KMS-11 (cell line): ENCODE measurements at regions not wholly inside any gene's neighbourhood (a gene's known extent, or its start where the extent isn't known, plus 50 kb on each side); places are given as distances from the start of the nearest gene placed in this dataset.

ENCODE experiments used
- H2AFZ ChIP-seq: fragments of 200-600 bp; sonication (generic); 2 replicates; pipeline ENCODE4 v1.6.1; 2016; ENCODE audit warnings: antibody characterized with exemption, mixed run types, low read depth
- H3K27ac ChIP-seq: fragments of 200-600 bp; sonication (generic); 2 replicates; pipeline ENCODE4 v1.6.1; 2016; ENCODE audit warnings: mild to moderate bottlenecking, mixed run types
- H3K27me3 ChIP-seq: fragments of 200-600 bp; sonication (generic); 2 replicates; pipeline ENCODE4 v1.6.1; 2017; ENCODE audit warnings: mild to moderate bottlenecking, low read depth, mixed run types, moderate library complexity; ENCODE audit not compliant: insufficient read depth
- H3K36me3 ChIP-seq: fragments of 200-600 bp; sonication (generic); 2 replicates; pipeline ENCODE4 v1.6.1; 2017; ENCODE audit warnings: mild to moderate bottlenecking, mixed run types; ENCODE audit not compliant: insufficient read depth
- H3K4me1 ChIP-seq: fragments of 200-600 bp; sonication (generic); 2 replicates; pipeline ENCODE4 v1.6.1; 2016; ENCODE audit warnings: mild to moderate bottlenecking, low read depth, mixed run types; ENCODE audit not compliant: poor library complexity, severe bottlenecking
- H3K4me2 ChIP-seq: fragments of 200-600 bp; sonication (generic); 2 replicates; pipeline ENCODE4 v1.7.0; 2016; ENCODE audit warnings: mild to moderate bottlenecking, mixed run types
- H3K4me3 ChIP-seq: fragments of 200-600 bp; sonication (generic); IDR thresholded peaks from 2 replicates; pipeline ENCODE4 v1.6.1; 2017; ENCODE audit warnings: low read depth, low read length, mixed read lengths; ENCODE audit not compliant: insufficient read depth
- H3K79me2 ChIP-seq: fragments of 200-600 bp; sonication (generic); 2 replicates; pipeline ENCODE4 v1.6.1; 2016; ENCODE audit warnings: low read depth, mixed run types; ENCODE audit not compliant: insufficient read depth
- H3K9ac ChIP-seq: fragments of 200-600 bp; sonication (generic); 2 replicates; pipeline ENCODE4 v1.6.1; 2016; ENCODE audit warnings: mild to moderate bottlenecking, mixed run types
- H4K20me1 ChIP-seq: fragments of 200-600 bp; sonication (generic); 2 replicates; pipeline ENCODE4 v1.6.1; 2016; ENCODE audit warnings: mild to moderate bottlenecking, mixed run types; ENCODE audit not compliant: insufficient read depth
- TF ChIP-seq, protein P1 (sequence below): fragments of 200-600 bp; sonication (generic); conservative IDR thresholded peaks from 2 replicates; pipeline ENCODE4 v1.6.1; 2017; ENCODE audit warnings: low read depth, mild to moderate bottlenecking, antibody characterized with exemption, low read length, moderate library complexity, mixed read lengths

GRCh38 chr9:84445737-84446136 is 105.2 kb upstream of the SLC28A3 start:
- no peak overlapping the region for H3K4me3 ChIP-seq
- H3K4me2 ChIP-seq: no peak overlapping the region
- no peaks in the 10 kb centered on the region for H3K36me3 ChIP-seq
- no peaks in the 10 kb centered on the region for H3K27me3 ChIP-seq
- H3K79me2 ChIP-seq: no peaks in the 10 kb centered on the region
- H3K9ac ChIP-seq: no peak overlapping the region
- no peak overlapping the region for H3K27ac ChIP-seq
- no peaks in the 10 kb centered on the region for H4K20me1 ChIP-seq
- TF ChIP-seq, protein P1, sequence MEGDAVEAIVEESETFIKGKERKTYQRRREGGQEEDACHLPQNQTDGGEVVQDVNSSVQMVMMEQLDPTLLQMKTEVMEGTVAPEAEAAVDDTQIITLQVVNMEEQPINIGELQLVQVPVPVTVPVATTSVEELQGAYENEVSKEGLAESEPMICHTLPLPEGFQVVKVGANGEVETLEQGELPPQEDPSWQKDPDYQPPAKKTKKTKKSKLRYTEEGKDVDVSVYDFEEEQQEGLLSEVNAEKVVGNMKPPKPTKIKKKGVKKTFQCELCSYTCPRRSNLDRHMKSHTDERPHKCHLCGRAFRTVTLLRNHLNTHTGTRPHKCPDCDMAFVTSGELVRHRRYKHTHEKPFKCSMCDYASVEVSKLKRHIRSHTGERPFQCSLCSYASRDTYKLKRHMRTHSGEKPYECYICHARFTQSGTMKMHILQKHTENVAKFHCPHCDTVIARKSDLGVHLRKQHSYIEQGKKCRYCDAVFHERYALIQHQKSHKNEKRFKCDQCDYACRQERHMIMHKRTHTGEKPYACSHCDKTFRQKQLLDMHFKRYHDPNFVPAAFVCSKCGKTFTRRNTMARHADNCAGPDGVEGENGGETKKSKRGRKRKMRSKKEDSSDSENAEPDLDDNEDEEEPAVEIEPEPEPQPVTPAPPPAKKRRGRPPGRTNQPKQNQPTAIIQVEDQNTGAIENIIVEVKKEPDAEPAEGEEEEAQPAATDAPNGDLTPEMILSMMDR: no peak
- no peaks in the 10 kb centered on the region for H3K4me1 ChIP-seq
- no peak overlapping the region for H2AFZ ChIP-seq

DNA sequence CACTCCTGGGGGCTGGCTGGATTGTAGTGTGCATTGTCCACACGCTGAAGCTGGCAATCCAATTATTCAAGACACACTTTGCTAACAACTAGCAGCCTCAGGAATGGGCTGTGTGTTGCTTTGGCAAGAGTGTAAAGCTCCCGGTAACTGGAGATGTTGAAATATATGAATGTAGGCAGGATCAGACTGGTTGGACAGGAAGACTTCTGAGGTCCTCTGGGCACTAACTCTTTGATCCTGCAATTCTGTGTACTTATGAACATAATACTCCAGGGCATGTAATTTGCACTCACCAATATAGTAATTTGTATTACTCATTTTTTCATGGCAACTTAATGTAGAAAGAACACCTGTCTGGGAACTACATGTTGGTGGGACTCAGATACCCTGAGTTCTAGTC is 106.7 kb upstream of the SLC28A3 start:
- no peaks in the 10 kb centered on the region for H3K79me2 ChIP-seq
- no peak overlapping the region for H3K4me2 ChIP-seq
- H3K27ac ChIP-seq: no peak overlapping the region
- H3K4me1 ChIP-seq: no peaks in the 10 kb centered on the region
- H4K20me1 ChIP-seq: no peaks in the 10 kb centered on the region
- no peak overlapping the region for H3K9ac ChIP-seq
- H3K27me3 ChIP-seq: no peaks in the 10 kb centered on the region
- H3K4me3 ChIP-seq: no peak overlapping the region
- H3K36me3 ChIP-seq: no peaks in the 10 kb centered on the region
- TF ChIP-seq, protein P1: no peak
- H2AFZ ChIP-seq: no peak overlapping the region

DNA sequence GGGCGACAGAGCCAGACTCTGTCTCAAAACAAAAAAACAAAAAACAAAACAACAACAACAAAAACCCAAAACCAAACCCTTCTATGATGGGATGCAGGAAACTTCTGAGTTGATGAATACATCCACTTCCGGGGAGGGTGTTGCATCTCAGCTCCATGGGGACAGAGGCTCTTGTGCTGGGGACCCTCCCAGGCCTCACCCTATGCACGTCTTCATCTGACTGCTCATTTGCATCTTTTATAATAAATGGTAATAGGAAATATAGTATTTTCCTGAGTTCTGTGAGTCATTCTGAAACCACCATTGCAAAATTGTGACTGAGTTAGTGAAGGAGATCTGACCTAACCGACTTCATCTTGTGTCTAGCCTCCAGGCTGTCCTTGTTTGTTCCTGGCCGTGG is 109.5 kb upstream of the SLC28A3 start:
- H3K4me2 ChIP-seq: no peak overlapping the region
- H3K4me3 ChIP-seq: no peak overlapping the region
- H3K27me3 ChIP-seq: no peaks in the 10 kb centered on the region
- H4K20me1 ChIP-seq: no peaks in the 10 kb centered on the region
- H3K4me1 ChIP-seq: no peaks in the 10 kb centered on the region
- no peaks in the 10 kb centered on the region for H3K79me2 ChIP-seq
- no peaks in the 10 kb centered on the region for H3K36me3 ChIP-seq
- H3K27ac ChIP-seq: no peak overlapping the region
- H3K9ac ChIP-seq: no peak overlapping the region
- TF ChIP-seq, protein P1: no peak
- no peak overlapping the region for H2AFZ ChIP-seq

- Histone ChIP-seq H3K4me1 (no peaks in the 10 kb centered on the region), H3K27me3 (no peaks in the 10 kb centered on the region), H3K79me2 (no peaks in the 10 kb centered on the region), H3K36me3 (no peaks in the 10 kb centered on the region), H2AFZ (no peak overlapping the region), H3K9ac (no peak overlapping the region), H3K4me2 (no peak overlapping the region), H3K27ac (no peak overlapping the region), H3K4me3 (no peak overlapping the region), H4K20me1 (no peaks in the 10 kb centered on the region)
- TF ChIP-seq, protein P1: no peak
Observed at GRCh38 chr9:84456527-84456926, 116.0 kb upstream of the SLC28A3 start.
